ENCODE measurements at regions not wholly inside any gene's neighbourhood (a gene's known extent, or its start where the extent isn't known, plus 50 kb on each side); places are given as distances from the start of the nearest gene placed in this dataset.

- no peak for TF ChIP-seq CTCF (IDR thresholded peaks at IDR 0.05)
- TF ChIP-seq POLR2A (IDR thresholded peaks at IDR 0.05) = no peak
Measured at GRCh38 chr15:35933531-35933930, 387.6 kb upstream of the DPH6 start.

All from esophagus squamous epithelium (tissue), 4 donors.